ENCODE measurements at regions not wholly inside any gene's neighbourhood (a gene's known extent, or its start where the extent isn't known, plus 50 kb on each side); places are given as distances from the start of the nearest gene placed in this dataset.

DNA sequence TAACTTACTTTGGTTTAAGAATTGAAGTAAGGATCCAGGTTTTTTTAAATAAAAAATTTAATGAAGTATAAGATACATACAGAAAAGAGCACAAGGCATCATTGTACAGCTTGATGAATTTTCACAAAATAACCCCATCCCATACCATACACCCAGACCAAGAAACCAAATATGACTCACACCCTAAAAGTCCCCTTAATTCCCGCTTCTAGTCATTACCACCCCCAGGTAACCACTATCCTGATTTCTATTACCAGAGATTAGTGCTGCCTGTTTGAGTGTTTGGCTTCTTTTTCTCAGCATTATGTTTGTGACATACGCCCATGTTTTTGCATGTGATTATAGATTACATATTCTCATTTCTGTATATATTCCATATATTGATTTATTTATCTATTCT lies 98.5 kb upstream of the HIVEP3 start:
- ChIA-PET CTCF (interaction anchor here (0.6 to 1.3 kb wide), 2 partner anchors 124 to 442 kb away, joined by 3 to 4 read pairs; no protein-coding TSS in a partner anchor), RAD21 (ENCODE audit: unreplicated experiment) (interaction anchor here (0.9 to 2.3 kb wide), 6 partner anchors 8 to 66 kb away, joined by 3 to 9 read pairs (median 4); no protein-coding TSS in a partner anchor), POLR2A (interaction anchor here (1.1 kb wide), 2 partner anchors 11 to 83 kb away, joined by 3 to 5 read pairs; no protein-coding TSS in a partner anchor), SMC1A (ENCODE audit: uncharacterized antibody, unreplicated experiment) (interaction anchor here (0.7 to 2.5 kb wide), 10 partner anchors 8 to 67 kb away, joined by 3 to 12 read pairs (median 4); no protein-coding TSS in a partner anchor)
- Histone ChIP-seq H3K36me3 (ENCODE audit: control insufficient read depth in 2 of 2, insufficient read depth in 2 of 2, low read length in 1 of 2) (no peaks in the 10 kb centered on the region), H3K27me3 (replicated peaks in 1 of 2; ENCODE audit: control insufficient read depth in 2 of 2, insufficient read depth in 2 of 2, low read length in 1 of 2) (no peaks in the 10 kb centered on the region), H3K4me1 (ENCODE audit: control insufficient read depth, insufficient read depth, low read length) (peaks cover 11% of the 10 kb centered on the region), H4K20me1 (ENCODE audit: control insufficient read depth, insufficient read depth) (no peaks in the 10 kb centered on the region), H3K27ac (ENCODE audit: control insufficient read depth, insufficient read depth) (no peak overlapping the region; the same call in 1 of the 2 replicates), H3K79me2 (ENCODE audit: control insufficient read depth, insufficient read depth, low read length) (peaks cover 4% of the 10 kb centered on the region), H3K9me3 (replicated peaks; ENCODE audit: control insufficient read depth, insufficient read depth, low read length) (peaks cover 1% of the 10 kb centered on the region), H2AFZ (ENCODE audit: control insufficient read depth, low read depth, low read length) (no peak overlapping the region), H3K4me2 (ENCODE audit: control insufficient read depth, insufficient read depth) (no peak overlapping the region; the same call in 1 of the 2 replicates), H3K9ac (ENCODE audit: control insufficient read depth, insufficient read depth, low read length) (no peak overlapping the region), H3K4me3 (no peak overlapping the region)
- intact Hi-C loops (cut with micrococcal nuclease; ENCODE audit: unreplicated experiment) (no loop called here), in situ Hi-C loops (cut with MboI) (no loop called here)
- ATAC-seq: peak; percentile 96
- FAIRE-seq: no peak
- 3% methylated on average over 2 of the region's 2 CpGs for WGBS (ENCODE audit: insufficient coverage, insufficient replicate concordance, low lambda C conversion rate, missing lambda C conversion rate)
- no TSS peak for BruUV-seq (replicated peaks)
- DNase-seq (ENCODE audit: low read depth, low spot score): peak; percentile 61
- peak; percentile 62 for TF ChIP-seq RELA (IDR thresholded peaks at IDR 0.05; ENCODE audit: borderline replicate concordance, partially characterized antibody)
- TF ChIP-seq CBX3 (IDR thresholded peaks at IDR 0.05; ENCODE audit: borderline replicate concordance, low read depth): no peak
- no peak for TF ChIP-seq ZNF217 (IDR thresholded peaks at IDR 0.05)
- TF ChIP-seq, protein P1, sequence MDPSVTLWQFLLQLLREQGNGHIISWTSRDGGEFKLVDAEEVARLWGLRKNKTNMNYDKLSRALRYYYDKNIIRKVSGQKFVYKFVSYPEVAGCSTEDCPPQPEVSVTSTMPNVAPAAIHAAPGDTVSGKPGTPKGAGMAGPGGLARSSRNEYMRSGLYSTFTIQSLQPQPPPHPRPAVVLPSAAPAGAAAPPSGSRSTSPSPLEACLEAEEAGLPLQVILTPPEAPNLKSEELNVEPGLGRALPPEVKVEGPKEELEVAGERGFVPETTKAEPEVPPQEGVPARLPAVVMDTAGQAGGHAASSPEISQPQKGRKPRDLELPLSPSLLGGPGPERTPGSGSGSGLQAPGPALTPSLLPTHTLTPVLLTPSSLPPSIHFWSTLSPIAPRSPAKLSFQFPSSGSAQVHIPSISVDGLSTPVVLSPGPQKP (IDR thresholded peaks at IDR 0.05; ENCODE audit: low read depth, low read length): no peak
- TF ChIP-seq, protein P2, sequence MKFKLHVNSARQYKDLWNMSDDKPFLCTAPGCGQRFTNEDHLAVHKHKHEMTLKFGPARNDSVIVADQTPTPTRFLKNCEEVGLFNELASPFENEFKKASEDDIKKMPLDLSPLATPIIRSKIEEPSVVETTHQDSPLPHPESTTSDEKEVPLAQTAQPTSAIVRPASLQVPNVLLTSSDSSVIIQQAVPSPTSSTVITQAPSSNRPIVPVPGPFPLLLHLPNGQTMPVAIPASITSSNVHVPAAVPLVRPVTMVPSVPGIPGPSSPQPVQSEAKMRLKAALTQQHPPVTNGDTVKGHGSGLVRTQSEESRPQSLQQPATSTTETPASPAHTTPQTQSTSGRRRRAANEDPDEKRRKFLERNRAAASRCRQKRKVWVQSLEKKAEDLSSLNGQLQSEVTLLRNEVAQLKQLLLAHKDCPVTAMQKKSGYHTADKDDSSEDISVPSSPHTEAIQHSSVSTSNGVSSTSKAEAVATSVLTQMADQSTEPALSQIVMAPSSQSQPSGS (IDR thresholded peaks at IDR 0.05; ENCODE audit: low read length): peak; percentile 75
- no peak for TF ChIP-seq HDAC6 (IDR thresholded peaks at IDR 0.05; ENCODE audit: unreplicated experiment)
- no peak for TF ChIP-seq TBL1XR1 (IDR thresholded peaks at IDR 0.05; ENCODE audit: low read depth, low read length)
- TF ChIP-seq IKZF2 (IDR thresholded peaks at IDR 0.05): peak; percentile 85 to 89
- no peak for TF ChIP-seq NR2F1 (conservative IDR thresholded peaks at IDR 0.05)
- TF ChIP-seq IKZF1 (conservative IDR thresholded peaks at IDR 0.05): peak; percentile 57
- peak; percentile 86 for TF ChIP-seq DPF2 (IDR thresholded peaks at IDR 0.05)
- peak; percentile 92 for TF ChIP-seq NFIC (IDR thresholded peaks at IDR 0.05; ENCODE audit: low read depth, low read length)
- no peak for TF ChIP-seq NRF1 (conservative IDR thresholded peaks at IDR 0.05; ENCODE audit: low read depth, low read length)
- TF ChIP-seq ATF7 (IDR thresholded peaks at IDR 0.05; ENCODE audit: low read depth): peak; percentile 37; the same call in 1 of the 2 replicates
- TF ChIP-seq CEBPB (IDR thresholded peaks at IDR 0.05; ENCODE audit: borderline replicate concordance in 1 of 2, low read depth in 2 of 2, low read length in 2 of 2): 0 out of 4 replicates have a peak, but pooled peaks of 1 of the 2 experiments have one; percentile 36
- no peak for TF ChIP-seq PAX8 (IDR thresholded peaks at IDR 0.05)
- TF ChIP-seq, protein P3, sequence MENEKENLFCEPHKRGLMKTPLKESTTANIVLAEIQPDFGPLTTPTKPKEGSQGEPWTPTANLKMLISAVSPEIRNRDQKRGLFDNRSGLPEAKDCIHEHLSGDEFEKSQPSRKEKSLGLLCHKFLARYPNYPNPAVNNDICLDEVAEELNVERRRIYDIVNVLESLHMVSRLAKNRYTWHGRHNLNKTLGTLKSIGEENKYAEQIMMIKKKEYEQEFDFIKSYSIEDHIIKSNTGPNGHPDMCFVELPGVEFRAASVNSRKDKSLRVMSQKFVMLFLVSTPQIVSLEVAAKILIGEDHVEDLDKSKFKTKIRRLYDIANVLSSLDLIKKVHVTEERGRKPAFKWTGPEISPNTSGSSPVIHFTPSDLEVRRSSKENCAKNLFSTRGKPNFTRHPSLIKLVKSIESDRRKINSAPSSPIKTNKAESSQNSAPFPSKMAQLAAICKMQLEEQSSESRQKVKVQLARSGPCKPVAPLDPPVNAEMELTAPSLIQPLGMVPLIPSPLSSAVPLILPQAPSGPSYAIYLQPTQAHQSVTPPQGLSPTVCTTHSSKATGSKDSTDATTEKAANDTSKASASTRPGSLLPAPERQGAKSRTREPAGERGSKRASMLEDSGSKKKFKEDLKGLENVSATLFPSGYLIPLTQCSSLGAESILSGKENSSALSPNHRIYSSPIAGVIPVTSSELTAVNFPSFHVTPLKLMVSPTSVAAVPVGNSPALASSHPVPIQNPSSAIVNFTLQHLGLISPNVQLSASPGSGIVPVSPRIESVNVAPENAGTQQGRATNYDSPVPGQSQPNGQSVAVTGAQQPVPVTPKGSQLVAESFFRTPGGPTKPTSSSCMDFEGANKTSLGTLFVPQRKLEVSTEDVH (IDR thresholded peaks at IDR 0.05; ENCODE audit: low read depth, partially characterized antibody): no peak
- 0 out of 2 replicates have a peak, but pooled peaks have one; percentile 34 for TF ChIP-seq NBN (IDR thresholded peaks at IDR 0.05)
- TF ChIP-seq TCF12 (IDR thresholded peaks at IDR 0.05; ENCODE audit: low read depth, low read length): no peak
- TF ChIP-seq JUND (IDR thresholded peaks at IDR 0.05; ENCODE audit: low read depth, low read length): 0 out of 2 replicates have a peak, but pooled peaks have one; percentile 27
- TF ChIP-seq SPI1 (IDR thresholded peaks at IDR 0.05; ENCODE audit: borderline replicate concordance, insufficient read depth, low read depth, low read length): no peak
- no peak for TF ChIP-seq YY1 (IDR thresholded peaks at IDR 0.05; ENCODE audit: low read depth, low read length)
- no peak for TF ChIP-seq ZBED1 (IDR thresholded peaks at IDR 0.05; ENCODE audit: borderline replicate concordance)

Data from GM12878 (cell line).